ENCODE measurements at regions not wholly inside any gene's neighbourhood (a gene's known extent, or its start where the extent isn't known, plus 50 kb on each side); places are given as distances from the start of the nearest gene placed in this dataset.
"Not testable (repeated sequence)": the region's sequence is repeated elsewhere in the genome, so short reads cannot be mapped to it uniquely, and the experiment has no call there.

DNA sequence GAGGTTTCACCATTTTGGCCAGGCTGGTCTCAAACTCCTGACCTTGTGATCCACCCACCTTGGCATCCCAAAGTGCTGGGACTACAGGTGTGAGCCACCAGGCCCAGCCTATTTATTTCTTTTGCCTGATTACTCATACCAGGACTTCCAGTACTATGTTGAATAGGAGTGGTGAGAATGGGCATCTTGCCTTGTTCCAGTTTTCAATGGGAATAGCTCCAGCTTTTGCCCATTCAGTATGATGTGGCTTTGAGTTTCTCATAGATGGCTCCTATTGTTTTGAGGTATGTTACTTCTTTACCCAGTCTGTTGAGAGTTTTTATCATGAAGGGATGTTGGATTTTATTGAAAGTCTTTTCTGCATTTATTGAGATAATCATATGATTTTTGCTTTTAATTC lies 924.5 kb downstream of the DTWD2 start:
- TF ChIP-seq ELF4 (IDR thresholded peaks at IDR 0.05); ARNT (IDR thresholded peaks at IDR 0.05); FOXM1 (IDR thresholded peaks at IDR 0.05; ENCODE audit: borderline replicate concordance); LEF1 (IDR thresholded peaks at IDR 0.05; ENCODE audit: borderline replicate concordance); TARDBP (IDR thresholded peaks at IDR 0.05); BHLHE40 (IDR thresholded peaks at IDR 0.05; ENCODE audit: borderline replicate concordance); L3MBTL2 (conservative IDR thresholded peaks at IDR 0.05); SP1 (IDR thresholded peaks at IDR 0.05): not testable (repeated sequence)
- TF ChIP-seq, protein P1, sequence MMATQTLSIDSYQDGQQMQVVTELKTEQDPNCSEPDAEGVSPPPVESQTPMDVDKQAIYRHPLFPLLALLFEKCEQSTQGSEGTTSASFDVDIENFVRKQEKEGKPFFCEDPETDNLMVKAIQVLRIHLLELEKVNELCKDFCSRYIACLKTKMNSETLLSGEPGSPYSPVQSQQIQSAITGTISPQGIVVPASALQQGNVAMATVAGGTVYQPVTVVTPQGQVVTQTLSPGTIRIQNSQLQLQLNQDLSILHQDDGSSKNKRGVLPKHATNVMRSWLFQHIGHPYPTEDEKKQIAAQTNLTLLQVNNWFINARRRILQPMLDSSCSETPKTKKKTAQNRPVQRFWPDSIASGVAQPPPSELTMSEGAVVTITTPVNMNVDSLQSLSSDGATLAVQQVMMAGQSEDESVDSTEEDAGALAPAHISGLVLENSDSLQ (IDR thresholded peaks at IDR 0.05), result not testable (repeated sequence)

Data from HEK293T (cell line).